K562 (cell line): ENCODE measurements at regions not wholly inside any gene's neighbourhood (a gene's known extent, or its start where the extent isn't known, plus 50 kb on each side); places are given as distances from the start of the nearest gene placed in this dataset.

Source experiments
- ARID1B ChIP-seq: fragments of 450-650 bp; IDR thresholded peaks from 2 replicates; pipeline ENCODE4 v1.6.1; 2016; ENCODE audit warnings: antibody characterized with exemption, mild to moderate bottlenecking, inconsistent platforms
- ATF7 ChIP-seq: fragments of 450-650 bp; IDR thresholded peaks from 2 replicates; pipeline ENCODE4 v1.7.1; 2014; ENCODE audit warnings: mild to moderate bottlenecking, moderate library complexity
- BCLAF1 ChIP-seq, 2 experiments: fragments of 450-650 bp in 1 of 2; IDR thresholded peaks; 2 replicates each; pipeline ENCODE4 v1.6.1; 2011 to 2017; ENCODE audit warnings: low read depth in 2 of 2, antibody characterized with exemption in 1 of 2, borderline replicate concordance in 1 of 2, low read length in 1 of 2, mild to moderate bottlenecking in 1 of 2, mixed read lengths in 1 of 2; ENCODE audit not compliant: control insufficient read depth in 1 of 2
- C11orf30 ChIP-seq: fragments of 450-650 bp; IDR thresholded peaks from 2 replicates; pipeline ENCODE4 v1.6.1; 2016; ENCODE audit warnings: low read depth, mild to moderate bottlenecking
- CTBP1 ChIP-seq: fragments of 450-650 bp; IDR thresholded peaks from 2 replicates; pipeline ENCODE4 v1.6.1; 2016; ENCODE audit warnings: borderline replicate concordance
- EHMT2 ChIP-seq: fragments of 450-650 bp; IDR thresholded peaks from 2 replicates; pipeline ENCODE4 v1.6.1; 2018; ENCODE audit warnings: antibody characterized with exemption
- EP300 ChIP-seq: IDR thresholded peaks from 2 replicates; pipeline ENCODE4 v1.6.1; 2012; ENCODE audit warnings: low read length, improper control_type of control experiment
- EP400 ChIP-seq: fragments of 450-650 bp; IDR thresholded peaks from 2 replicates; pipeline ENCODE4 v1.6.1; 2017; ENCODE audit warnings: antibody characterized with exemption, mild to moderate bottlenecking, moderate library complexity
- ETV1 ChIP-seq: fragments of 450-650 bp; conservative IDR thresholded peaks from 2 replicates; pipeline ENCODE4 v1.6.1; 2016; ENCODE audit warnings: missing genetic modification characterization, control low read depth, low read depth, missing compliant biosample characterization
- ETV6 ChIP-seq, 3 experiments: fragments of 150-350 bp in 1 of 3; sonication (generic) in 1 of 3; formaldehyde crosslinking in 1 of 3; IDR thresholded peaks; 2 replicates each; pipeline versions ENCODE4 v1.6.1 to v1.8.0; 2014 to 2022; ENCODE audit warnings: borderline replicate concordance in 2 of 3, low read depth in 2 of 3, antibody characterized with exemption in 1 of 3, low read length in 1 of 3, mild to moderate bottlenecking in 1 of 3, missing genetic modification reagents in 1 of 3
- L3MBTL2 ChIP-seq: fragments of 450-650 bp; IDR thresholded peaks from 2 replicates; pipeline ENCODE4 v1.6.1; 2016; ENCODE audit warnings: mild to moderate bottlenecking, moderate library complexity
- MAFF ChIP-seq: IDR thresholded peaks from 2 replicates; pipeline ENCODE4 v1.6.1; 2012; ENCODE audit warnings: low read length, improper control_type of control experiment
- NBN ChIP-seq: fragments of 450-650 bp; IDR thresholded peaks from 2 replicates; pipeline ENCODE4 v1.6.1; 2016; ENCODE audit warnings: low read depth, mild to moderate bottlenecking
- SOX6 ChIP-seq: fragments of 450-650 bp; IDR thresholded peaks from 2 replicates; pipeline ENCODE4 v1.6.1; 2014; ENCODE audit warnings: mild to moderate bottlenecking
- TOE1 ChIP-seq, 2 experiments: fragments of 450-650 bp in 1 of 2; sonication (generic) in 1 of 2; formaldehyde crosslinking in 1 of 2; IDR thresholded peaks; 2 replicates each; pipeline versions ENCODE4 v1.7.1 to v1.8.0; 2016 to 2022; ENCODE audit warnings: borderline replicate concordance in 2 of 2, mild to moderate bottlenecking in 2 of 2, antibody characterized with exemption in 1 of 2, inconsistent platforms in 1 of 2, low read depth in 1 of 2, missing genetic modification reagents in 1 of 2, moderate library complexity in 1 of 2
- TRIM28 ChIP-seq: fragments of 450-650 bp; IDR thresholded peaks from 2 replicates; pipeline ENCODE4 v1.6.1; 2017
- TSHZ1 ChIP-seq: fragments of 250-450 bp; sonication (Bioruptor Pico); IDR thresholded peaks from 2 replicates; pipeline ENCODE4 v1.4.0; 2020; ENCODE audit warnings: mild to moderate bottlenecking, moderate library complexity
- ZNF212 ChIP-seq: fragments of 450-650 bp; formaldehyde crosslinking; IDR thresholded peaks from 2 replicates; pipeline ENCODE4 v1.4.0; 2020; ENCODE audit warnings: mild to moderate bottlenecking
- ZNF316 ChIP-seq: fragments of 450-650 bp; IDR thresholded peaks from 2 replicates; pipeline ENCODE4 v1.6.1; 2016
- TF ChIP-seq, protein P1 (sequence below): fragments of 450-650 bp; IDR thresholded peaks from 2 replicates; pipeline ENCODE4 v1.6.1; 2016; ENCODE audit warnings: mild to moderate bottlenecking

DNA sequence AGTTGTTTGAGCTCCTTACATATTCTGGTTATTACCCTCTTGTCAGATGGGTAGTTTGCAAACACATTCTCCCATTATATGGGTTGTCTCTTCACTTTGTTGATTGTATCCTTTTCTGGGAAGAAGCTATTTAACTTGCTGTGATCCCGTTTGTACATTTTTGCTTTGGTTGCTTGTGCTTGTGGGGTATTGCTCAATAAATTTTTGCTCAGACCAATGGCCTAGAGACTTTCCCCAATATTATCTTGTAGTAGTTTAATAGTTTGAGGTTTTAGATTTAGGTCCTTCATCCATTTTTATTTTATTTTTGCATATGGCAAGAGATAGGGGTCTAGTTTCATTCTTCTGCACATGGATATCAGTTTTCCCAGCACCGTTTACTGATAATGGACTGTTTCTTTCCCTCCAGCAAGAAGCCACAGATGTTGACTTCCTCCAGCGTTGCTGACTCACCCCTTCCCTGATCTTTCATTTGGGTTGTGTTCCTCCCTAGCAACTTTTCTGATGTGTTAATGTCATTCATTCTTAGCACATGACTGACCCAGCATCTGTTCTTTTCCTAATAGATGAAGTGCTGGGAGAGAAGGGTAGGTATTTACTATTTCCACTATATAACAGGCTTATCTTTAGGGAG is 166.7 kb upstream of the SGO1 start (continued):
- TF ChIP-seq, protein P1, sequence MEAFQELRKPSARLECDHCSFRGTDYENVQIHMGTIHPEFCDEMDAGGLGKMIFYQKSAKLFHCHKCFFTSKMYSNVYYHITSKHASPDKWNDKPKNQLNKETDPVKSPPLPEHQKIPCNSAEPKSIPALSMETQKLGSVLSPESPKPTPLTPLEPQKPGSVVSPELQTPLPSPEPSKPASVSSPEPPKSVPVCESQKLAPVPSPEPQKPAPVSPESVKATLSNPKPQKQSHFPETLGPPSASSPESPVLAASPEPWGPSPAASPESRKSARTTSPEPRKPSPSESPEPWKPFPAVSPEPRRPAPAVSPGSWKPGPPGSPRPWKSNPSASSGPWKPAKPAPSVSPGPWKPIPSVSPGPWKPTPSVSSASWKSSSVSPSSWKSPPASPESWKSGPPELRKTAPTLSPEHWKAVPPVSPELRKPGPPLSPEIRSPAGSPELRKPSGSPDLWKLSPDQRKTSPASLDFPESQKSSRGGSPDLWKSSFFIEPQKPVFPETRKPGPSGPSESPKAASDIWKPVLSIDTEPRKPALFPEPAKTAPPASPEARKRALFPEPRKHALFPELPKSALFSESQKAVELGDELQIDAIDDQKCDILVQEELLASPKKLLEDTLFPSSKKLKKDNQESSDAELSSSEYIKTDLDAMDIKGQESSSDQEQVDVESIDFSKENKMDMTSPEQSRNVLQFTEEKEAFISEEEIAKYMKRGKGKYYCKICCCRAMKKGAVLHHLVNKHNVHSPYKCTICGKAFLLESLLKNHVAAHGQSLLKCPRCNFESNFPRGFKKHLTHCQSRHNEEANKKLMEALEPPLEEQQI: 0 out of 2 replicates have a peak, but pooled peaks have one; percentile 44
- TF ChIP-seq TOE1 (IDR thresholded peaks at IDR 0.05; ENCODE audit: borderline replicate concordance) (0 out of 2 replicates have a peak, but pooled peaks have one; percentile 21), TOE1 (CRISPR knock-in tag; IDR thresholded peaks at IDR 0.05; ENCODE audit: borderline replicate concordance, low read depth) (no peak), MAFF (peak; percentile 78), EHMT2 (peak; percentile 62; the same call in 1 of the 2 replicates), ATF7 (0 out of 2 replicates have a peak, but pooled peaks have one; percentile 22), NBN (peak; percentile 46; the same call in 1 of the 2 replicates), ARID1B (peak; percentile 86), EP400 (peak; percentile 24; the same call in 1 of the 2 replicates), C11orf30 (peak; percentile 89), TSHZ1 (CRISPR knock-in tag) (no peak), EP300 (peak; percentile 67; the same call in 1 of the 2 replicates), ZNF316 (peak; percentile 83), ETV6 (IDR thresholded peaks at IDR 0.05; ENCODE audit: borderline replicate concordance in 1 of 2, low read depth in 2 of 2, low read length in 1 of 2) (no peak), ETV6 (CRISPR knock-in tag; IDR thresholded peaks at IDR 0.05; ENCODE audit: borderline replicate concordance) (no peak), L3MBTL2 (peak; percentile 66; the same call in 1 of the 2 replicates), BCLAF1 (IDR thresholded peaks at IDR 0.05; ENCODE audit: borderline replicate concordance in 1 of 2, control insufficient read depth in 1 of 2, low read depth in 2 of 2, low read length in 1 of 2) (no peak), CTBP1 (peak; percentile 65), ZNF212 (CRISPR knock-in tag) (no peak), TRIM28 (peak; percentile 67), ETV1 (tag) (peak; percentile 79), SOX6 (peak; percentile 57)
